ENCODE measurements at regions not wholly inside any gene's neighbourhood (a gene's known extent, or its start where the extent isn't known, plus 50 kb on each side); places are given as distances from the start of the nearest gene placed in this dataset.

DNA sequence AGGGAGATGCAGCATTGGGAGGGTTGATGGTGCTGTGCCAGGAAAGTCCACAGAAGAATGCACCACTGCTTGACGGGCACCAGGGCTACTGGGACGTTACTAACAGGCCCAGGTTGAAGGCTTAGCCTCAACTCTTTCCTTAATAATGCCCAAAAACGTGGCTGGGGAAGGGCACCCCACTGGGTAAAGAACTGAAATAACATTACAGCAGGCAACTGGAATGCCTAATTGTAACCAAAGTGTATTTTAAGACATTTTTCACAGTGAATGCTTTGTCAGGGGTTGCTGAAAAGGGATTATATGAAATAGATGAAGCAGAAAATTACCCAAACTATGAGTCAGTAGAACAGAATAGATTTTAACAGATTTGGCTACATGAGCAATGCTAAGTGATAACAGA lies 191.3 kb downstream of the CMPK2 start:
- H4K20me1 ChIP-seq (ENCODE audit: control insufficient read depth, insufficient read depth, low read length, poor library complexity, severe bottlenecking), result no peaks in the 10 kb centered on the region
- CTCF ChIA-PET, result no interaction called here
- H3K27ac ChIP-seq (ENCODE audit: low read length in 2 of 2), result no peak overlapping the region
- no peaks in the 10 kb centered on the region for H3K4me1 ChIP-seq (ENCODE audit: control insufficient read depth in 2 of 2, insufficient read depth in 2 of 2, low read length in 2 of 2)
- ATAC-seq (ENCODE audit: low read depth), result no peak
- H3K4me1 Mint-ChIP-seq, result no peaks in the 10 kb centered on the region
- WGBS (ENCODE audit: insufficient coverage), result 58% methylated on average over 3 of the region's 3 CpGs
- no peaks in the 10 kb centered on the region for H3K27me3 Mint-ChIP-seq
- no peaks in the 10 kb centered on the region for H3K9me3 Mint-ChIP-seq (ENCODE audit: insufficient read depth)
- H3K9me3 ChIP-seq (ENCODE audit: control extremely low read depth in 1 of 3, control insufficient read depth in 2 of 3, insufficient read depth in 1 of 3, low read length in 2 of 3), result no peaks in the 10 kb centered on the region
- H3K4me2 ChIP-seq (replicated peaks; ENCODE audit: low read depth, low read length, poor library complexity, severe bottlenecking), result no peak overlapping the region
- no peaks in the 10 kb centered on the region for H3K79me2 ChIP-seq (ENCODE audit: control insufficient read depth, insufficient read depth, low read length)
- no peaks in the 10 kb centered on the region for H3K27me3 ChIP-seq (replicated peaks in 1 of 4; ENCODE audit: control extremely low read depth in 1 of 4, control insufficient read depth in 3 of 4, insufficient read depth in 4 of 4, low read length in 3 of 4)
- H3K27ac Mint-ChIP-seq, result no peak overlapping the region
- no peak overlapping the region for H3K4me3 Mint-ChIP-seq
- H3K36me3 ChIP-seq (replicated peaks in 1 of 2; ENCODE audit: control extremely low read depth in 1 of 2, control insufficient read depth in 1 of 2, extremely low read depth in 1 of 2, insufficient read depth in 2 of 2, low read length in 1 of 2), result no peaks in the 10 kb centered on the region
- DNase-seq, result no peak
- POLR2A ChIA-PET, result no interaction called here
- no peak overlapping the region for H3K9ac ChIP-seq (ENCODE audit: low read length)
- TF ChIP-seq EZH2 (IDR thresholded peaks at IDR 0.05; ENCODE audit: borderline replicate concordance, insufficient read depth, low read depth, low read length, poor library complexity, severe bottlenecking) (no peak), CTCF (IDR thresholded peaks at IDR 0.05) (no peak)
- H2AFZ ChIP-seq (ENCODE audit: insufficient read depth, low read depth, low read length, poor library complexity, severe bottlenecking), result no peak overlapping the region
- H3K4me3 ChIP-seq (ENCODE audit: control extremely low read depth in 1 of 5, extremely low read depth in 1 of 5, insufficient read depth in 1 of 5, low read depth in 2 of 5, low read length in 4 of 5), result no peak overlapping the region
- intact Hi-C loops (cut with micrococcal nuclease), result no loop called here

DNA sequence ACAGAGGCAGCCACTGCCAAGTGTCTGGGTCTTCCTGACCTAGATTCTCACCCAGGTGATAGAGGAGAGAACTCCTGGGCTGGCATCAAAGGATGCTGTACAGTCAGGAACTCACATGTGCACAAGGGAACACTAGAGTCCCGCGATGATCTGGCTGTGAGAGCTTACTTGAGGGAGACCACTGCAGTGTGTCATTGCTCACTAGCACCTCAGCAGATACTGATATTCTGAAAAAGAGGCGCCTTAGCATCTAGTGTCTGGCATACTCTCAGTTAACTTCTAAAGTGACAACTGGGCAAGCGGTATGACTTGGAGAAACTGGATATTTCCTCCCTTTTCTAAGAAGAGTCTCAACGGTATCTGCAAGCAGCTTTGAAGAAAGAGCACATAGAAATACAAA lies 189.9 kb downstream of the CMPK2 start:
- no peak overlapping the region for H3K9ac ChIP-seq (ENCODE audit: low read length)
- H3K4me2 ChIP-seq (replicated peaks; ENCODE audit: low read depth, low read length, poor library complexity, severe bottlenecking), result no peak overlapping the region
- no peaks in the 10 kb centered on the region for H3K79me2 ChIP-seq (ENCODE audit: control insufficient read depth, insufficient read depth, low read length)
- ATAC-seq (ENCODE audit: low read depth) (no peak), DNase-seq (no peak)
- no peaks in the 10 kb centered on the region for H3K36me3 ChIP-seq (replicated peaks in 1 of 2; ENCODE audit: control extremely low read depth in 1 of 2, control insufficient read depth in 1 of 2, extremely low read depth in 1 of 2, insufficient read depth in 2 of 2, low read length in 1 of 2)
- H3K4me1 ChIP-seq (ENCODE audit: control insufficient read depth in 2 of 2, insufficient read depth in 2 of 2, low read length in 2 of 2), result no peaks in the 10 kb centered on the region
- intact Hi-C loops (cut with micrococcal nuclease), result no loop called here
- no peak overlapping the region for H3K27ac ChIP-seq (ENCODE audit: low read length in 2 of 2)
- POLR2A ChIA-PET, result no interaction called here
- no peak overlapping the region for H3K4me3 ChIP-seq (ENCODE audit: control extremely low read depth in 1 of 5, extremely low read depth in 1 of 5, insufficient read depth in 1 of 5, low read depth in 2 of 5, low read length in 4 of 5)
- no peak overlapping the region for H2AFZ ChIP-seq (ENCODE audit: insufficient read depth, low read depth, low read length, poor library complexity, severe bottlenecking)
- no peaks in the 10 kb centered on the region for H3K27me3 ChIP-seq (replicated peaks in 1 of 4; ENCODE audit: control extremely low read depth in 1 of 4, control insufficient read depth in 3 of 4, insufficient read depth in 4 of 4, low read length in 3 of 4)
- no peaks in the 10 kb centered on the region for H4K20me1 ChIP-seq (ENCODE audit: control insufficient read depth, insufficient read depth, low read length, poor library complexity, severe bottlenecking)
- CTCF ChIA-PET, result no interaction called here
- no peaks in the 10 kb centered on the region for H3K4me1 Mint-ChIP-seq
- H3K4me3 Mint-ChIP-seq, result no peak overlapping the region
- no peaks in the 10 kb centered on the region for H3K27me3 Mint-ChIP-seq
- no peak overlapping the region for H3K27ac Mint-ChIP-seq
- WGBS (ENCODE audit: insufficient coverage), result 94% methylated on average over 3 of the region's 5 CpGs
- no peak for TF ChIP-seq EZH2 (IDR thresholded peaks at IDR 0.05; ENCODE audit: borderline replicate concordance, insufficient read depth, low read depth, low read length, poor library complexity, severe bottlenecking)
- H3K9me3 ChIP-seq (ENCODE audit: control extremely low read depth in 1 of 3, control insufficient read depth in 2 of 3, insufficient read depth in 1 of 3, low read length in 2 of 3), result no peaks in the 10 kb centered on the region
- H3K9me3 Mint-ChIP-seq (ENCODE audit: insufficient read depth), result no peaks in the 10 kb centered on the region

Measured in B cell (primary cell).